Endothelial cell of umbilical vein (primary cell): ENCODE measurements at regions not wholly inside any gene's neighbourhood (a gene's known extent, or its start where the extent isn't known, plus 50 kb on each side); places are given as distances from the start of the nearest gene placed in this dataset.

ENCODE experiments used
- BruUV-seq: library from RNA; stranded (reverse); fragments of 400-500 nt; replicated peaks from 2 replicates; lab custom pipeline; 2021; lab: Mats Ljungman, UMichigan
- CTCF ChIA-PET: fragments of 300-600, 350-600 bp; sonication (Branson Sonifier 250); formaldehyde crosslinking; loops from one replicate; lab custom pipeline; 2021; ENCODE audit warnings: antibody characterized with exemption, inconsistent platforms; lab: Charles Lee
- POLR2A ChIA-PET: fragments of 300-600, 350-600 bp; sonication (Branson Sonifier 250); formaldehyde crosslinking; loops from one replicate; lab custom pipeline; 2021; ENCODE audit warnings: antibody characterized with exemption, inconsistent platforms; lab: Charles Lee
- DNase-seq: peaks from one replicate; pipeline ENCODE4 v3.0.0-alpha.2; 2011; ENCODE audit warnings: low read depth, low spot score
- FAIRE-seq: peaks from 2 replicates; lab custom pipeline; 2011; peaks lifted over from hg19 to GRCh38; lab: Jason Lieb, UNC
- H2AFZ ChIP-seq: 2 replicates; pipeline ENCODE4 v1.6.0; 2012; ENCODE audit warnings: low read depth, low read length, control low read depth, inconsistent platforms
- H3K27ac ChIP-seq: 2 replicates; pipeline ENCODE4 v1.5.1; 2011; ENCODE audit warnings: low read depth, mild to moderate bottlenecking, control low read depth, low read length, moderate library complexity; ENCODE audit not compliant: insufficient read depth
- H3K27me3 ChIP-seq, 2 experiments: 2 replicates each; pipeline versions ENCODE4 v1.6.0 to v1.6.1; 2011; ENCODE audit warnings: low read length in 2 of 2, mixed read lengths in 1 of 2; ENCODE audit not compliant: control insufficient read depth in 2 of 2, insufficient read depth in 2 of 2
- H3K36me3 ChIP-seq, 2 experiments: 2 replicates in 1 of 2; 3 replicates in 1 of 2; pipeline ENCODE4 v1.5.1; 2011; ENCODE audit warnings: low read length in 2 of 2, mild to moderate bottlenecking in 1 of 2, moderate library complexity in 1 of 2; ENCODE audit not compliant: control insufficient read depth in 2 of 2, insufficient read depth in 2 of 2; ENCODE audit errors: extremely low read depth in 1 of 2
- H3K4me1 ChIP-seq: 3 replicates; pipeline ENCODE4 v1.5.1; 2011; ENCODE audit warnings: mild to moderate bottlenecking, low read length; ENCODE audit not compliant: control insufficient read depth, insufficient read depth; ENCODE audit errors: extremely low read depth
- H3K4me2 ChIP-seq: 2 replicates; pipeline ENCODE4 v1.6.1; 2011; ENCODE audit warnings: low read length, control low read depth, mixed read lengths; ENCODE audit not compliant: insufficient read depth
- H3K4me3 ChIP-seq, 3 experiments: fragments of 200-600 bp in 1 of 3; sonication (generic), shearing (Covaris generic) in 1 of 3; replicated peaks in 1 of 3; 2 replicates each; pipeline ENCODE4 v1.5.1; 2011 to 2016; ENCODE audit warnings: control low read depth in 3 of 3, low read length in 3 of 3, mild to moderate bottlenecking in 2 of 3, inconsistent platforms in 1 of 3, low read depth in 1 of 3, moderate library complexity in 1 of 3; ENCODE audit not compliant: insufficient read depth in 1 of 3
- H3K79me2 ChIP-seq: 2 replicates; pipeline ENCODE4 v1.6.0; 2012; ENCODE audit warnings: low read length, inconsistent platforms; ENCODE audit not compliant: control insufficient read depth, insufficient read depth
- H3K9ac ChIP-seq: replicated peaks from 2 replicates; pipeline ENCODE3; 2011; ENCODE audit warnings: low read length, control low read depth; ENCODE audit not compliant: insufficient read depth; ENCODE audit errors: extremely low read depth
- H3K9me1 ChIP-seq: replicated peaks from 3 replicates; pipeline ENCODE4 v1.6.0; 2011; ENCODE audit warnings: mild to moderate bottlenecking, low read length; ENCODE audit not compliant: control insufficient read depth, insufficient read depth; ENCODE audit errors: extremely low read depth
- H3K9me3 ChIP-seq: replicated peaks from 2 replicates; pipeline ENCODE4 v1.5.1; 2012; ENCODE audit warnings: low read length, inconsistent platforms; ENCODE audit not compliant: control insufficient read depth, insufficient read depth
- H4K20me1 ChIP-seq: replicated peaks from 2 replicates; pipeline ENCODE3; 2011; ENCODE audit warnings: mild to moderate bottlenecking, low read length; ENCODE audit not compliant: control insufficient read depth, insufficient read depth; ENCODE audit errors: extremely low read depth
- FOS ChIP-seq: IDR thresholded peaks from 2 replicates; pipeline ENCODE4 v1.6.1; 2011; ENCODE audit warnings: mild to moderate bottlenecking, low read length, moderate library complexity, borderline replicate concordance; ENCODE audit not compliant: insufficient read depth
- MYC ChIP-seq: IDR thresholded peaks from one replicate; pipeline ENCODE4 v1.6.1; 2011; ENCODE audit warnings: mild to moderate bottlenecking, low read depth, low read length
- POLR2A ChIP-seq: IDR thresholded peaks from 2 replicates; pipeline ENCODE4 v1.6.1; 2012; ENCODE audit warnings: low read depth, mild to moderate bottlenecking, control low read depth, low read length
- POLR2AphosphoS5 ChIP-seq: IDR thresholded peaks from 2 replicates; pipeline ENCODE4 v1.6.1; 2012; ENCODE audit warnings: low read depth, mild to moderate bottlenecking, control low read depth, low read length, moderate library complexity; ENCODE audit not compliant: insufficient read depth
- dilution Hi-C: fragments of 300-500 bp; cut with MboI; formaldehyde crosslinking; loops from one replicate; pipeline ENCODE4 v1.15.0; 2019; ENCODE audit warnings: low sequenced_read_pairs; ENCODE audit not compliant: extremely low pct_ligation_motif_present
- intact Hi-C: fragments of 100-400 bp; cut with micrococcal nuclease; formaldehyde crosslinking; loops from one replicate; pipeline ENCODE4 v1.10.0; 2022

GRCh38 chr12:13602172-13602571, 379.2 kb downstream of the GRIN2B start:
- ChIA-PET CTCF (interaction anchor here (0.6 kb wide), 1 partner anchor 21 kb away, joined by 4 read pairs; no protein-coding TSS in a partner anchor), POLR2A (no interaction called here)
- BruUV-seq = no TSS peak
- Histone ChIP-seq H3K9me3 (no peaks in the 10 kb centered on the region), H3K9me1 (no peaks in the 10 kb centered on the region), H3K4me2 (no peak overlapping the region), H3K4me3 (no peak overlapping the region), H3K36me3 (no peaks in the 10 kb centered on the region), H3K27me3 (no peaks in the 10 kb centered on the region), H3K4me1 (no peaks in the 10 kb centered on the region), H2AFZ (no peak overlapping the region), H3K9ac (no peak overlapping the region), H3K79me2 (no peaks in the 10 kb centered on the region), H4K20me1 (no peaks in the 10 kb centered on the region), H3K27ac (no peak overlapping the region)
- DNase-seq (no peak), FAIRE-seq (no peak)
- no peak for TF ChIP-seq MYC
- no peak for TF ChIP-seq POLR2A
- TF ChIP-seq FOS = no peak
- TF ChIP-seq POLR2AphosphoS5 = no peak
- dilution Hi-C loops = no loop called here
- intact Hi-C loops = no loop called here

- ChIA-PET POLR2A (no interaction called here), CTCF (no interaction called here)
- no peaks in the 10 kb centered on the region for H3K79me2 ChIP-seq
- H3K9ac ChIP-seq = no peak overlapping the region
- no peak overlapping the region for H3K4me2 ChIP-seq
- no peaks in the 10 kb centered on the region for H3K36me3 ChIP-seq
- no peak overlapping the region for H3K27ac ChIP-seq
- TF ChIP-seq POLR2AphosphoS5 (no peak), MYC (no peak)
- no peaks in the 10 kb centered on the region for H3K27me3 ChIP-seq
- intact Hi-C loops = no loop called here
- no peaks in the 10 kb centered on the region for H4K20me1 ChIP-seq
- dilution Hi-C loops = no loop called here
- H3K4me3 ChIP-seq = no peak overlapping the region
- no peaks in the 10 kb centered on the region for H3K9me3 ChIP-seq
- BruUV-seq = no TSS peak
- H3K9me1 ChIP-seq = no peaks in the 10 kb centered on the region
- no peak overlapping the region for H2AFZ ChIP-seq
- no peak for DNase-seq
- no peak for FAIRE-seq
- no peaks in the 10 kb centered on the region for H3K4me1 ChIP-seq
Measured at GRCh38 chr12:13599176-13599575, 382.2 kb downstream of the GRIN2B start.
